ENCODE measurements at regions not wholly inside any gene's neighbourhood (a gene's known extent, or its start where the extent isn't known, plus 50 kb on each side); places are given as distances from the start of the nearest gene placed in this dataset.
A peak's percentile ranks its signal among the peaks of the same experiment; 100 is the strongest.

GRCh38 chr1:98034505-98034904 is 113.7 kb upstream of the DPYD start:
- no peaks in the 10 kb centered on the region for H3K9me3 ChIP-seq (ENCODE audit: low read depth)
- no peak overlapping the region for H3K27ac ChIP-seq
- TF ChIP-seq, protein P1, sequence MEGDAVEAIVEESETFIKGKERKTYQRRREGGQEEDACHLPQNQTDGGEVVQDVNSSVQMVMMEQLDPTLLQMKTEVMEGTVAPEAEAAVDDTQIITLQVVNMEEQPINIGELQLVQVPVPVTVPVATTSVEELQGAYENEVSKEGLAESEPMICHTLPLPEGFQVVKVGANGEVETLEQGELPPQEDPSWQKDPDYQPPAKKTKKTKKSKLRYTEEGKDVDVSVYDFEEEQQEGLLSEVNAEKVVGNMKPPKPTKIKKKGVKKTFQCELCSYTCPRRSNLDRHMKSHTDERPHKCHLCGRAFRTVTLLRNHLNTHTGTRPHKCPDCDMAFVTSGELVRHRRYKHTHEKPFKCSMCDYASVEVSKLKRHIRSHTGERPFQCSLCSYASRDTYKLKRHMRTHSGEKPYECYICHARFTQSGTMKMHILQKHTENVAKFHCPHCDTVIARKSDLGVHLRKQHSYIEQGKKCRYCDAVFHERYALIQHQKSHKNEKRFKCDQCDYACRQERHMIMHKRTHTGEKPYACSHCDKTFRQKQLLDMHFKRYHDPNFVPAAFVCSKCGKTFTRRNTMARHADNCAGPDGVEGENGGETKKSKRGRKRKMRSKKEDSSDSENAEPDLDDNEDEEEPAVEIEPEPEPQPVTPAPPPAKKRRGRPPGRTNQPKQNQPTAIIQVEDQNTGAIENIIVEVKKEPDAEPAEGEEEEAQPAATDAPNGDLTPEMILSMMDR (IDR thresholded peaks at IDR 0.05; ENCODE audit: low read depth, low read length) = no peak
- H3K36me3 ChIP-seq = no peaks in the 10 kb centered on the region
- H3K4me1 ChIP-seq (ENCODE audit: low read depth) = no peaks in the 10 kb centered on the region
- H3K27me3 ChIP-seq = peaks cover 29% of the 10 kb centered on the region
- no peak overlapping the region for H3K4me3 ChIP-seq
- DNase-seq (ENCODE audit: low read depth in 1 of 2, low spot score in 1 of 2) = peak in 1 of 2 donors; percentile 58

DNA sequence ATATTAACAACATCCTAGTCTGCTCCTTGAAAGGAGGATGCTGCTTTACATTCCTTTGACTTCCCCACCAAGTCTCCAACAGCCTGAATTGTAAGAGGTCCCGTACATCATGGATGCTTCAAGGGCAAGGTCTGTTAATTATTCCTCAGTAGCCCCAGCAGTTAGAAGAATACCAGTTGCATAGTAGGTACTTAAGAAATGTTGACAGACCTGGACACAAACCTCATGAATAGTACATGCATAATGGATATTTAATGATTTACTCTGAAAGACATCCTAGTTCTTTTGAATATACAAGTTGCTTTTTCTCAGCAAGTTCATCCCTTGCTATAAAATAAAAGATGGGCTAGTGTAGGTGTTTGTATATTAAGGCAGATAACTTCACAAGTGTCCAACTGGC is 112.1 kb upstream of the DPYD start:
- Histone ChIP-seq H3K27ac (no peak overlapping the region), H3K4me3 (no peak overlapping the region), H3K36me3 (no peaks in the 10 kb centered on the region), H3K9me3 (ENCODE audit: low read depth) (no peaks in the 10 kb centered on the region), H3K27me3 (peaks cover 21% of the 10 kb centered on the region), H3K4me1 (ENCODE audit: low read depth) (no peaks in the 10 kb centered on the region)
- DNase-seq (ENCODE audit: low read depth in 1 of 2, low spot score in 1 of 2) = no peak
- TF ChIP-seq, protein P1 (IDR thresholded peaks at IDR 0.05; ENCODE audit: low read depth, low read length) = no peak

DNA sequence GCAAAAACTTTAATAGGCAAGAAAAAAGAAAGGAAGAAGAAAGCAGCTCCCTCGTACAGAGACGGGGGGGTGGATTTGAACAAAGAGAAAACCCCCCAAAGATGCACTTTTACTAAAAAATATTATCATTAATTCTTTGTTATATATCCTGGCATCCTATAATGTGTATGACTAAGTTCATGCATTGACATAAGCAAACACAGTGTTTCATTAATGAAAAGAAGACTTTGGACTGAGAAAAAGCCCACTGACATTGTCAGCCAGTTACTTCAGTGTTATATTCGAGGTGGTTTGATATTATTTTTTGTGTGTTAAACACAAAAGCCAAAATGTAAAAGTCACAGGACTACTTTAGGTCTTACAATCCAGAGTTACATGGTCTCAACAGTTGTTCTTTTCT is 110.1 kb upstream of the DPYD start:
- no peaks in the 10 kb centered on the region for H3K9me3 ChIP-seq (ENCODE audit: low read depth)
- H3K27ac ChIP-seq = no peak overlapping the region
- peaks cover 8% of the 10 kb centered on the region for H3K27me3 ChIP-seq
- DNase-seq (ENCODE audit: low read depth in 1 of 2, low spot score in 1 of 2) = no peak
- no peaks in the 10 kb centered on the region for H3K36me3 ChIP-seq
- H3K4me3 ChIP-seq = no peak overlapping the region
- TF ChIP-seq, protein P1 (IDR thresholded peaks at IDR 0.05; ENCODE audit: low read depth, low read length) = no peak
- H3K4me1 ChIP-seq (ENCODE audit: low read depth) = no peaks in the 10 kb centered on the region

DNA sequence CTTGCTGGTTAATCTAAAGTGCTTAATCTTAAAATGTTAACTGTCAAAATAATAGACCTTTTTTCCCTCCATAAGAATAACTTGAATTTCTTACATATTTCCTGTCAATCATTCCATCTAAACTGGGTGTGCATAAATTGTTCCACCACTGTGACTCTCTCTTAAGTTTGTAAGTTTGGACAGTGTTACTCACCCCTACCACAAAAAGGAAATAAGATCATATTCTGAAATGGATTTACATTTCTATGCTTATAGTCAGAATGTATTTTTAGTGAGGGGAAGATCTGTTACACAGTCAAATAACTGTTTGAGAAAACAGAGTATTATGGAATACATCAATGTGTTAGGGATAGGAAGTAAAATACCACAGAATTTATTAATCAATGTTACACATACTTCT is 109.6 kb upstream of the DPYD start:
- no peaks in the 10 kb centered on the region for H3K36me3 ChIP-seq
- TF ChIP-seq, protein P1 (IDR thresholded peaks at IDR 0.05; ENCODE audit: low read depth, low read length) = no peak
- no peaks in the 10 kb centered on the region for H3K9me3 ChIP-seq (ENCODE audit: low read depth)
- H3K27me3 ChIP-seq = peaks cover 4% of the 10 kb centered on the region
- H3K4me1 ChIP-seq (ENCODE audit: low read depth) = no peaks in the 10 kb centered on the region
- DNase-seq (ENCODE audit: low read depth in 1 of 2, low spot score in 1 of 2) = no peak
- H3K4me3 ChIP-seq = no peak overlapping the region
- H3K27ac ChIP-seq = no peak overlapping the region

- DNase-seq (ENCODE audit: low read depth in 1 of 2, low spot score in 1 of 2) = no peak
- Histone ChIP-seq H3K9me3 (ENCODE audit: low read depth) (no peaks in the 10 kb centered on the region), H3K4me1 (ENCODE audit: low read depth) (no peaks in the 10 kb centered on the region), H3K36me3 (no peaks in the 10 kb centered on the region), H3K27me3 (no peaks in the 10 kb centered on the region), H3K4me3 (no peak overlapping the region), H3K27ac (no peak overlapping the region)
- TF ChIP-seq, protein P1 (IDR thresholded peaks at IDR 0.05; ENCODE audit: low read depth, low read length) = no peak
Observed at GRCh38 chr1:98028800-98029199, 108.0 kb upstream of the DPYD start.

Measured in cardiac muscle cell (in vitro differentiated cells and primary cell).